SK-N-SH treated with all-trans-retinoic acid at 6 μM for 48 hours (cell line): ENCODE measurements at regions not wholly inside any gene's neighbourhood (a gene's known extent, or its start where the extent isn't known, plus 50 kb on each side); places are given as distances from the start of the nearest gene placed in this dataset.

Experiments
- ATAC-seq: fragments of 200-7000 bp; cut with Tn5 transposase; 3 replicates; pipeline ENCODE4 v1.9.1; 2020; ENCODE audit warnings: mild to moderate bottlenecking, moderate library complexity
- BACH2 ChIP-seq: fragments of 250-450 bp; sonication (Bioruptor Pico); IDR thresholded peaks from 2 replicates; pipeline ENCODE4 v1.9.0; 2021; ENCODE audit warnings: mild to moderate bottlenecking, borderline replicate concordance
- CSDC2 ChIP-seq: fragments of 250-450 bp; sonication (Bioruptor Pico); IDR thresholded peaks from 2 replicates; pipeline ENCODE4 v1.5.0; 2020; ENCODE audit warnings: mild to moderate bottlenecking, moderate library complexity
- ESRRG ChIP-seq: fragments of 250-450 bp; sonication (Bioruptor Pico); IDR thresholded peaks from 2 replicates; pipeline ENCODE4 v1.6.1; 2021; ENCODE audit warnings: mild to moderate bottlenecking
- ISL1 ChIP-seq: fragments of 250-450 bp; sonication (Bioruptor Pico); IDR thresholded peaks from 2 replicates; pipeline ENCODE4 v2.1.2; 2022; ENCODE audit warnings: mild to moderate bottlenecking, moderate library complexity
- OSR1 ChIP-seq: fragments of 250-450 bp; sonication (Bioruptor Pico); IDR thresholded peaks from 2 replicates; pipeline ENCODE4 v1.8.0; 2022; ENCODE audit warnings: moderate library complexity, mild to moderate bottlenecking, inconsistent platforms
- PPARA ChIP-seq: fragments of 250-450 bp; sonication (Bioruptor Pico); IDR thresholded peaks from 2 replicates; pipeline ENCODE4 v1.5.0; 2020; ENCODE audit warnings: mild to moderate bottlenecking, borderline replicate concordance
- RARB ChIP-seq: fragments of 250-450 bp; sonication (Bioruptor Pico); IDR thresholded peaks from 2 replicates; pipeline ENCODE4 v1.8.0; 2021; ENCODE audit warnings: mild to moderate bottlenecking, moderate library complexity
- SNAI2 ChIP-seq: fragments of 250-450 bp; sonication (Bioruptor Pico); IDR thresholded peaks from 2 replicates; pipeline ENCODE4 v1.5.0; 2020; ENCODE audit warnings: mild to moderate bottlenecking, moderate library complexity
- TCF4 ChIP-seq: fragments of 250-450 bp; sonication (Bioruptor Pico); IDR thresholded peaks from 2 replicates; pipeline ENCODE4 v1.8.0; 2021; ENCODE audit warnings: mild to moderate bottlenecking, moderate library complexity, borderline replicate concordance
- TOX ChIP-seq: fragments of 250-450 bp; sonication (Bioruptor Pico); IDR thresholded peaks from 2 replicates; pipeline ENCODE4 v1.8.0; 2021; ENCODE audit warnings: mild to moderate bottlenecking, moderate library complexity, borderline replicate concordance
- ZC3H10 ChIP-seq: fragments of 250-450 bp; sonication (Bioruptor Pico); IDR thresholded peaks from 2 replicates; pipeline ENCODE4 v1.5.1; 2021; ENCODE audit warnings: mild to moderate bottlenecking, moderate library complexity
- ZFP3 ChIP-seq: fragments of 250-450 bp; sonication (Bioruptor Pico); IDR thresholded peaks from 2 replicates; pipeline ENCODE4 v1.5.0; 2020; ENCODE audit warnings: mild to moderate bottlenecking, moderate library complexity
- ZFP30 ChIP-seq: fragments of 450-650 bp; formaldehyde crosslinking; IDR thresholded peaks from 2 replicates; pipeline ENCODE4 v1.5.0; 2022; ENCODE audit warnings: mild to moderate bottlenecking, moderate library complexity
- ZNF565 ChIP-seq: fragments of 450-650 bp; formaldehyde crosslinking; conservative IDR thresholded peaks from 2 replicates; pipeline ENCODE4 v1.5.0; 2020; ENCODE audit warnings: low read depth, mild to moderate bottlenecking, moderate library complexity
- ZNF8 ChIP-seq: fragments of 450-650 bp; formaldehyde crosslinking; IDR thresholded peaks from 2 replicates; pipeline ENCODE4 v1.5.0; 2020; ENCODE audit warnings: mild to moderate bottlenecking, moderate library complexity
- TF ChIP-seq, protein P1 (sequence below): fragments of 250-450 bp; sonication (Bioruptor Pico); IDR thresholded peaks from 2 replicates; pipeline ENCODE4 v1.8.0; 2020; ENCODE audit warnings: mild to moderate bottlenecking, moderate library complexity, borderline replicate concordance
- TF ChIP-seq, protein P2 (sequence below): fragments of 250-450 bp; sonication (Bioruptor Pico); IDR thresholded peaks from 2 replicates; pipeline ENCODE4 v1.8.0; 2021; ENCODE audit warnings: low read depth, mild to moderate bottlenecking, moderate library complexity, borderline replicate concordance
- TF ChIP-seq, protein P3 (sequence below): fragments of 250-450 bp; sonication (Bioruptor Pico); IDR thresholded peaks from 2 replicates; pipeline ENCODE4 v1.5.1; 2021; ENCODE audit warnings: mild to moderate bottlenecking, moderate library complexity
- TF ChIP-seq, protein P4 (sequence below): fragments of 250-450 bp; sonication (Bioruptor Pico); IDR thresholded peaks from 2 replicates; pipeline ENCODE4 v1.5.0; 2020; ENCODE audit warnings: mild to moderate bottlenecking, moderate library complexity
- TF ChIP-seq, protein P5 (sequence below): fragments of 250-450 bp; sonication (Bioruptor Pico); IDR thresholded peaks from 2 replicates; pipeline ENCODE4 v1.5.1; 2020; ENCODE audit warnings: low read depth, mild to moderate bottlenecking, moderate library complexity

DNA sequence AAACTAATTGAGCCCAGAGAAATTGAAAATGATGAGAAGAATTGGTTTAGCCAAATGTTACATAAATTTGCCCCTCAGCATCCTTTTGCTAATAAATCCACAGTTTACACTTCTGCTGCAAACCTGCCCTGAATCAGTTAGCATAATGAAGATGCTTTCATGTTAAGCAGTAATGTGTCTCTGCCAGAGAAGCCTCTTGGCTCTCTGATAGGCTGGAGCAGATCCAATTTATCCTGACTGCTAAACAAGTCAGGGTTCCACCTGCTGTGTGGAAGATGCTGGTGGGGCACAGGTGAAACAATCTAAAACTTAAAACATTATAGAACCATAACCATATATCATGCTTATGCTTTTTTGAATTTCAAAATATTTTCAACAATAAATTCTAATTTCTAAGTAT lies 946.8 kb downstream of the OTOL1 start:
- no peak for ATAC-seq
- TF ChIP-seq TCF4 (CRISPR knock-in tag) (no peak), CSDC2 (no peak), OSR1 (CRISPR knock-in tag) (no peak), ZNF8 (CRISPR knock-in tag) (no peak), ISL1 (CRISPR knock-in tag) (no peak), RARB (no peak), ESRRG (CRISPR knock-in tag) (no peak), SNAI2 (no peak), TOX (CRISPR knock-in tag) (no peak), ZFP3 (no peak), ZNF565 (CRISPR knock-in tag) (no peak), PPARA (CRISPR knock-in tag) (no peak), BACH2 (CRISPR knock-in tag) (no peak), ZFP30 (CRISPR knock-in tag) (no peak)
- TF ChIP-seq, protein P1, sequence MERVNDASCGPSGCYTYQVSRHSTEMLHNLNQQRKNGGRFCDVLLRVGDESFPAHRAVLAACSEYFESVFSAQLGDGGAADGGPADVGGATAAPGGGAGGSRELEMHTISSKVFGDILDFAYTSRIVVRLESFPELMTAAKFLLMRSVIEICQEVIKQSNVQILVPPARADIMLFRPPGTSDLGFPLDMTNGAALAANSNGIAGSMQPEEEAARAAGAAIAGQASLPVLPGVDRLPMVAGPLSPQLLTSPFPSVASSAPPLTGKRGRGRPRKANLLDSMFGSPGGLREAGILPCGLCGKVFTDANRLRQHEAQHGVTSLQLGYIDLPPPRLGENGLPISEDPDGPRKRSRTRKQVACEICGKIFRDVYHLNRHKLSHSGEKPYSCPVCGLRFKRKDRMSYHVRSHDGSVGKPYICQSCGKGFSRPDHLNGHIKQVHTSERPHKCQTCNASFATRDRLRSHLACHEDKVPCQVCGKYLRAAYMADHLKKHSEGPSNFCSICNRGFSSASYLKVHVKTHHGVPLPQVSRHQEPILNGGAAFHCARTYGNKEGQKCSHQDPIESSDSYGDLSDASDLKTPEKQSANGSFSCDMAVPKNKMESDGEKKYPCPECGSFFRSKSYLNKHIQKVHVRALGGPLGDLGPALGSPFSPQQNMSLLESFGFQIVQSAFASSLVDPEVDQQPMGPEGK (CRISPR knock-in tag) = no peak
- TF ChIP-seq, protein P2, sequence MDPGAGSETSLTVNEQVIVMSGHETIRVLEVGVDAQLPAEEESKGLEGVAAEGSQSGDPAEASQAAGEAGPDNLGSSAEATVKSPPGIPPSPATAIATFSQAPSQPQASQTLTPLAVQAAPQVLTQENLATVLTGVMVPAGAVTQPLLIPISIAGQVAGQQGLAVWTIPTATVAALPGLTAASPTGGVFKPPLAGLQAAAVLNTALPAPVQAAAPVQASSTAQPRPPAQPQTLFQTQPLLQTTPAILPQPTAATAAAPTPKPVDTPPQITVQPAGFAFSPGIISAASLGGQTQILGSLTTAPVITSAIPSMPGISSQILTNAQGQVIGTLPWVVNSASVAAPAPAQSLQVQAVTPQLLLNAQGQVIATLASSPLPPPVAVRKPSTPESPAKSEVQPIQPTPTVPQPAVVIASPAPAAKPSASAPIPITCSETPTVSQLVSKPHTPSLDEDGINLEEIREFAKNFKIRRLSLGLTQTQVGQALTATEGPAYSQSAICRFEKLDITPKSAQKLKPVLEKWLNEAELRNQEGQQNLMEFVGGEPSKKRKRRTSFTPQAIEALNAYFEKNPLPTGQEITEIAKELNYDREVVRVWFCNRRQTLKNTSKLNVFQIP (CRISPR knock-in tag) = no peak
- TF ChIP-seq, protein P3, sequence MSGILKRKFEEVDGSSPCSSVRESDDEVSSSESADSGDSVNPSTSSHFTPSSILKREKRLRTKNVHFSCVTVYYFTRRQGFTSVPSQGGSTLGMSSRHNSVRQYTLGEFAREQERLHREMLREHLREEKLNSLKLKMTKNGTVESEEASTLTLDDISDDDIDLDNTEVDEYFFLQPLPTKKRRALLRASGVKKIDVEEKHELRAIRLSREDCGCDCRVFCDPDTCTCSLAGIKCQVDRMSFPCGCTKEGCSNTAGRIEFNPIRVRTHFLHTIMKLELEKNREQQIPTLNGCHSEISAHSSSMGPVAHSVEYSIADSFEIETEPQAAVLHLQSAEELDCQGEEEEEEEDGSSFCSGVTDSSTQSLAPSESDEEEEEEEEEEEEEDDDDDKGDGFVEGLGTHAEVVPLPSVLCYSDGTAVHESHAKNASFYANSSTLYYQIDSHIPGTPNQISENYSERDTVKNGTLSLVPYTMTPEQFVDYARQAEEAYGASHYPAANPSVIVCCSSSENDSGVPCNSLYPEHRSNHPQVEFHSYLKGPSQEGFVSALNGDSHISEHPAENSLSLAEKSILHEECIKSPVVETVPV = no peak
- TF ChIP-seq, protein P4, sequence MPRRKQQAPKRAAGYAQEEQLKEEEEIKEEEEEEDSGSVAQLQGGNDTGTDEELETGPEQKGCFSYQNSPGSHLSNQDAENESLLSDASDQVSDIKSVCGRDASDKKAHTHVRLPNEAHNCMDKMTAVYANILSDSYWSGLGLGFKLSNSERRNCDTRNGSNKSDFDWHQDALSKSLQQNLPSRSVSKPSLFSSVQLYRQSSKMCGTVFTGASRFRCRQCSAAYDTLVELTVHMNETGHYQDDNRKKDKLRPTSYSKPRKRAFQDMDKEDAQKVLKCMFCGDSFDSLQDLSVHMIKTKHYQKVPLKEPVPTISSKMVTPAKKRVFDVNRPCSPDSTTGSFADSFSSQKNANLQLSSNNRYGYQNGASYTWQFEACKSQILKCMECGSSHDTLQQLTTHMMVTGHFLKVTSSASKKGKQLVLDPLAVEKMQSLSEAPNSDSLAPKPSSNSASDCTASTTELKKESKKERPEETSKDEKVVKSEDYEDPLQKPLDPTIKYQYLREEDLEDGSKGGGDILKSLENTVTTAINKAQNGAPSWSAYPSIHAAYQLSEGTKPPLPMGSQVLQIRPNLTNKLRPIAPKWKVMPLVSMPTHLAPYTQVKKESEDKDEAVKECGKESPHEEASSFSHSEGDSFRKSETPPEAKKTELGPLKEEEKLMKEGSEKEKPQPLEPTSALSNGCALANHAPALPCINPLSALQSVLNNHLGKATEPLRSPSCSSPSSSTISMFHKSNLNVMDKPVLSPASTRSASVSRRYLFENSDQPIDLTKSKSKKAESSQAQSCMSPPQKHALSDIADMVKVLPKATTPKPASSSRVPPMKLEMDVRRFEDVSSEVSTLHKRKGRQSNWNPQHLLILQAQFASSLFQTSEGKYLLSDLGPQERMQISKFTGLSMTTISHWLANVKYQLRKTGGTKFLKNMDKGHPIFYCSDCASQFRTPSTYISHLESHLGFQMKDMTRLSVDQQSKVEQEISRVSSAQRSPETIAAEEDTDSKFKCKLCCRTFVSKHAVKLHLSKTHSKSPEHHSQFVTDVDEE = no peak

DNA sequence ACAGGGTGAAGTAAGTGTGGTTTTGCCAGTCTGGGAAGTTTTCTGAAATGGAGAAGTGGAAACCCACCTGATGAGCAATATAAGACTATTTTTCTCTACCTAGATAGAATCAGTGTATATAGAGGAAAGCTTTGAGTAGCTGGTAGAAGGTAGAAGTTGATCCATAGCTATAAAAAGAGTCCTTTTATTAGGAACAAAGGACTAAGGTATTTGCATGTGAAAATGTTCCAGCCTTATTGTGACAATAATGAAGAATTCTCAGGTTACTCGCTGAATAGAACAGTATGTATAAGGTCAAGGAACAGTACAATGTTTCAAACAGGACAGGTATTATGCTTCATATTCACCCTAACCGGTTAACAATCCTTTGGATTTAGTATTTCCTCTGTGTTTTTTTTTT lies 972.2 kb downstream of the OTOL1 start:
- TF ChIP-seq SNAI2 = no peak
- TF ChIP-seq, protein P2 (CRISPR knock-in tag) = no peak
- TF ChIP-seq, protein P1 (CRISPR knock-in tag) = no peak
- no peak for TF ChIP-seq RARB
- TF ChIP-seq, protein P5, sequence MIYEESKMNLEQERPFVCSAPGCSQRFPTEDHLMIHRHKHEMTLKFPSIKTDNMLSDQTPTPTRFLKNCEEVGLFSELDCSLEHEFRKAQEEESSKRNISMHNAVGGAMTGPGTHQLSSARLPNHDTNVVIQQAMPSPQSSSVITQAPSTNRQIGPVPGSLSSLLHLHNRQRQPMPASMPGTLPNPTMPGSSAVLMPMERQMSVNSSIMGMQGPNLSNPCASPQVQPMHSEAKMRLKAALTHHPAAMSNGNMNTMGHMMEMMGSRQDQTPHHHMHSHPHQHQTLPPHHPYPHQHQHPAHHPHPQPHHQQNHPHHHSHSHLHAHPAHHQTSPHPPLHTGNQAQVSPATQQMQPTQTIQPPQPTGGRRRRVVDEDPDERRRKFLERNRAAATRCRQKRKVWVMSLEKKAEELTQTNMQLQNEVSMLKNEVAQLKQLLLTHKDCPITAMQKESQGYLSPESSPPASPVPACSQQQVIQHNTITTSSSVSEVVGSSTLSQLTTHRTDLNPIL (CRISPR knock-in tag) = no peak
- TF ChIP-seq CSDC2 = no peak
- no peak for TF ChIP-seq TCF4 (CRISPR knock-in tag)
- TF ChIP-seq TOX (CRISPR knock-in tag) = no peak
- no peak for TF ChIP-seq ZC3H10 (CRISPR knock-in tag)
- TF ChIP-seq, all 23 proteins: peak for 0
- ATAC-seq = no peak
